Panc1 (cell line): ENCODE measurements at regions not wholly inside any gene's neighbourhood (a gene's known extent, or its start where the extent isn't known, plus 50 kb on each side); places are given as distances from the start of the nearest gene placed in this dataset.
A peak's percentile ranks its signal among the peaks of the same experiment; 100 is the strongest.

Source experiments
- ATAC-seq: fragments of 200-7000 bp; cut with Tn5 transposase; 2 replicates; pipeline ENCODE4 v1.9.1; 2020; ENCODE audit warnings: mild to moderate bottlenecking, moderate library complexity
- BruUV-seq: library from RNA; stranded (reverse); fragments of 400-500 nt; replicated peaks from 2 replicates; lab custom pipeline; 2021; lab: Mats Ljungman, UMichigan
- CTCF ChIA-PET: fragments of 300-600 bp; sonication (Branson Sonifier 250); formaldehyde crosslinking; loops from one replicate; lab custom pipeline; 2022; ENCODE audit warnings: antibody characterized with exemption; lab: Charles Lee
- POLR2A ChIA-PET: fragments of 300-600 bp; sonication (Branson Sonifier 250); formaldehyde crosslinking; loops from one replicate; lab custom pipeline; 2022; ENCODE audit warnings: antibody characterized with exemption; lab: Charles Lee
- DNase-seq: peaks from one replicate; pipeline ENCODE4 v3.0.0-alpha.2; 2010; ENCODE audit warnings: low read depth, low spot score
- H3K27ac ChIP-seq: 2 replicates; pipeline ENCODE4 v1.5.1; 2011; ENCODE audit warnings: mild to moderate bottlenecking, low read length, inconsistent platforms
- H3K27me3 ChIP-seq: fragments of 200-500 bp; sonication (Bioruptor generic); 2 replicates; pipeline ENCODE4 v1.6.0; 2014; ENCODE audit warnings: low read length, inconsistent platforms; ENCODE audit not compliant: control insufficient read depth, insufficient read depth
- H3K36me3 ChIP-seq: fragments of 200-500 bp; sonication (Bioruptor generic); 2 replicates; pipeline ENCODE4 v1.5.1; 2014; ENCODE audit warnings: inconsistent platforms, mild to moderate bottlenecking, low read length, moderate library complexity; ENCODE audit not compliant: control insufficient read depth, insufficient read depth
- H3K4me1 ChIP-seq: 2 replicates; pipeline ENCODE4 v1.5.1; 2011; ENCODE audit warnings: inconsistent platforms, mild to moderate bottlenecking, low read length, moderate library complexity; ENCODE audit not compliant: control insufficient read depth, insufficient read depth
- H3K4me3 ChIP-seq, 2 experiments: 2 replicates each; pipeline ENCODE4 v1.5.1; 2011 to 2012; ENCODE audit warnings: low read depth in 2 of 2, low read length in 2 of 2, mild to moderate bottlenecking in 2 of 2, inconsistent platforms in 1 of 2, moderate library complexity in 1 of 2
- H3K9me3 ChIP-seq: fragments of 200-500 bp; sonication (Bioruptor generic); 2 replicates; pipeline ENCODE4 v1.5.1; 2014; ENCODE audit warnings: low read depth, mild to moderate bottlenecking, inconsistent platforms, low read length, moderate library complexity; ENCODE audit not compliant: control insufficient read depth, insufficient read depth
- POLR2AphosphoS5 ChIP-seq: IDR thresholded peaks from 2 replicates; pipeline ENCODE4 v1.6.1; 2012; ENCODE audit warnings: mild to moderate bottlenecking, low read depth, low read length, moderate library complexity
- SIN3A ChIP-seq: IDR thresholded peaks from 2 replicates; pipeline ENCODE4 v1.6.1; 2012; ENCODE audit warnings: low read depth, mild to moderate bottlenecking, low read length, moderate library complexity, borderline replicate concordance; ENCODE audit not compliant: insufficient read depth
- TCF7L2 ChIP-seq: IDR thresholded peaks from 2 replicates; pipeline ENCODE4 v1.6.1; 2011; ENCODE audit warnings: mild to moderate bottlenecking, low read depth, low read length, inconsistent platforms
- in situ Hi-C: cut with HindIII; loops from 2 replicates; pipeline ENCODE4 v1.10.0; 2016; ENCODE audit warnings: low sequenced_read_pairs, low pct_unique_long_range_greater_than_20kb
- intact Hi-C: fragments of 100-400 bp; cut with micrococcal nuclease; formaldehyde crosslinking; loops from one replicate; pipeline ENCODE4 v1.10.0; 2022; ENCODE audit not compliant: unreplicated experiment
- TF ChIP-seq, protein P1 (sequence below), 2 experiments: IDR thresholded peaks; 2 replicates each; pipeline ENCODE4 v1.6.1; 2011 to 2012; ENCODE audit warnings: low read depth in 2 of 2, control low read depth in 1 of 2, low read length in 1 of 2, mild to moderate bottlenecking in 1 of 2, moderate library complexity in 1 of 2; ENCODE audit not compliant: insufficient read depth in 1 of 2
- TF ChIP-seq, protein P2 (sequence below): fragments of 450-650 bp; IDR thresholded peaks from 2 replicates; pipeline ENCODE4 v1.5.1; 2017; ENCODE audit warnings: mild to moderate bottlenecking

DNA sequence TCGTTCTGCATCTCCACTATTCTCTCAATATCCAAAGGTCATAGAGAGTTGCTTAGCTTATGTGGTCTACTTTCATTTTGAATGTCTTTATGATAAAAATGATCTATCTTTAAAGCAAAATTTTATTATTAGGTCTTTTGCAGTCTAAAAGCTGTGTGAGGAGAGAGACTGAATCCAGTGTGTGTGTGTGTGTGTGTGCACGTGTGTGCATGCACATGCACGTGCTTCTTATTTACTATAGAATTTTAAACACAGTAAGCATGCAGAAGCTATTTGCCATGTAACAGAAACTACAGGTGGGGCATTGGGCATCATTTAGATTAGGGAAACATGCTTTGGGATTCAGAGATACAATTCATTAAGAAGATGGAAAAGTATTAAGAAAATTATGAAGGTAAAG lies 136.0 kb upstream of the SPRY2 start:
- no peak overlapping the region for H3K4me3 ChIP-seq
- peaks cover 6% of the 10 kb centered on the region; the same call in 1 of the 2 replicates for H3K4me1 ChIP-seq
- in situ Hi-C loops (no loop called here), intact Hi-C loops (no loop called here)
- no peak for ATAC-seq
- no peaks in the 10 kb centered on the region for H3K27me3 ChIP-seq
- no TSS peak for BruUV-seq
- H3K9me3 ChIP-seq: no peaks in the 10 kb centered on the region
- CTCF ChIA-PET: no interaction called here
- DNase-seq: no peak
- TF ChIP-seq SIN3A: no peak
- TF ChIP-seq, protein P1, sequence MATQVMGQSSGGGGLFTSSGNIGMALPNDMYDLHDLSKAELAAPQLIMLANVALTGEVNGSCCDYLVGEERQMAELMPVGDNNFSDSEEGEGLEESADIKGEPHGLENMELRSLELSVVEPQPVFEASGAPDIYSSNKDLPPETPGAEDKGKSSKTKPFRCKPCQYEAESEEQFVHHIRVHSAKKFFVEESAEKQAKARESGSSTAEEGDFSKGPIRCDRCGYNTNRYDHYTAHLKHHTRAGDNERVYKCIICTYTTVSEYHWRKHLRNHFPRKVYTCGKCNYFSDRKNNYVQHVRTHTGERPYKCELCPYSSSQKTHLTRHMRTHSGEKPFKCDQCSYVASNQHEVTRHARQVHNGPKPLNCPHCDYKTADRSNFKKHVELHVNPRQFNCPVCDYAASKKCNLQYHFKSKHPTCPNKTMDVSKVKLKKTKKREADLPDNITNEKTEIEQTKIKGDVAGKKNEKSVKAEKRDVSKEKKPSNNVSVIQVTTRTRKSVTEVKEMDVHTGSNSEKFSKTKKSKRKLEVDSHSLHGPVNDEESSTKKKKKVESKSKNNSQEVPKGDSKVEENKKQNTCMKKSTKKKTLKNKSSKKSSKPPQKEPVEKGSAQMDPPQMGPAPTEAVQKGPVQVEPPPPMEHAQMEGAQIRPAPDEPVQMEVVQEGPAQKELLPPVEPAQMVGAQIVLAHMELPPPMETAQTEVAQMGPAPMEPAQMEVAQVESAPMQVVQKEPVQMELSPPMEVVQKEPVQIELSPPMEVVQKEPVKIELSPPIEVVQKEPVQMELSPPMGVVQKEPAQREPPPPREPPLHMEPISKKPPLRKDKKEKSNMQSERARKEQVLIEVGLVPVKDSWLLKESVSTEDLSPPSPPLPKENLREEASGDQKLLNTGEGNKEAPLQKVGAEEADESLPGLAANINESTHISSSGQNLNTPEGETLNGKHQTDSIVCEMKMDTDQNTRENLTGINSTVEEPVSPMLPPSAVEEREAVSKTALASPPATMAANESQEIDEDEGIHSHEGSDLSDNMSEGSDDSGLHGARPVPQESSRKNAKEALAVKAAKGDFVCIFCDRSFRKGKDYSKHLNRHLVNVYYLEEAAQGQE (IDR thresholded peaks at IDR 0.05; ENCODE audit: insufficient read depth in 1 of 2, low read depth in 2 of 2, low read length in 1 of 2): no peak
- TF ChIP-seq, protein P2, sequence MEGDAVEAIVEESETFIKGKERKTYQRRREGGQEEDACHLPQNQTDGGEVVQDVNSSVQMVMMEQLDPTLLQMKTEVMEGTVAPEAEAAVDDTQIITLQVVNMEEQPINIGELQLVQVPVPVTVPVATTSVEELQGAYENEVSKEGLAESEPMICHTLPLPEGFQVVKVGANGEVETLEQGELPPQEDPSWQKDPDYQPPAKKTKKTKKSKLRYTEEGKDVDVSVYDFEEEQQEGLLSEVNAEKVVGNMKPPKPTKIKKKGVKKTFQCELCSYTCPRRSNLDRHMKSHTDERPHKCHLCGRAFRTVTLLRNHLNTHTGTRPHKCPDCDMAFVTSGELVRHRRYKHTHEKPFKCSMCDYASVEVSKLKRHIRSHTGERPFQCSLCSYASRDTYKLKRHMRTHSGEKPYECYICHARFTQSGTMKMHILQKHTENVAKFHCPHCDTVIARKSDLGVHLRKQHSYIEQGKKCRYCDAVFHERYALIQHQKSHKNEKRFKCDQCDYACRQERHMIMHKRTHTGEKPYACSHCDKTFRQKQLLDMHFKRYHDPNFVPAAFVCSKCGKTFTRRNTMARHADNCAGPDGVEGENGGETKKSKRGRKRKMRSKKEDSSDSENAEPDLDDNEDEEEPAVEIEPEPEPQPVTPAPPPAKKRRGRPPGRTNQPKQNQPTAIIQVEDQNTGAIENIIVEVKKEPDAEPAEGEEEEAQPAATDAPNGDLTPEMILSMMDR: no peak
- TF ChIP-seq POLR2AphosphoS5: no peak
- TF ChIP-seq TCF7L2: no peak
- H3K36me3 ChIP-seq: no peaks in the 10 kb centered on the region
- POLR2A ChIA-PET: no interaction called here
- H3K27ac ChIP-seq: no peak overlapping the region

DNA sequence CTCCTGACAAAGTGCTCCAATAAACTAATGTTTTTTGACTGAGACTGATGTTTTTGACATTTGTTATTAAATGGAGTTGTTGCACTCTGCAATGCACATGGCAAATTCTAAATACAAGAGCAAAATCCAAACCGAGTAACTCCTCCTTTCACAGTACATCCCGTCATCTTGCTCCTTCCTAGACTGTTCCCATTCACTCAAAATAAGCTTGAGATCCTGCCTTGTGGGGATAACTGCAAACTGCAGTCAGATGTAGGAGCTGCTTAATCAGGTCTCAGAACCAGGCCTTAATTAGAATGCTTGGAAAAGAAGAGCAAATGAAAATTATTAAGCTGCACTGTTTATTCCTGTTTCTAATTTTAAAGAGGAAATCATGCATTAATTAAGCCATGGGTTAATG lies 134.8 kb upstream of the SPRY2 start:
- Histone ChIP-seq H3K27ac (peak overlapping the region; percentile 17; the same call in 1 of the 2 replicates), H3K9me3 (no peaks in the 10 kb centered on the region), H3K36me3 (no peaks in the 10 kb centered on the region), H3K27me3 (no peaks in the 10 kb centered on the region), H3K4me1 (peaks cover 6% of the 10 kb centered on the region; the same call in 1 of the 2 replicates), H3K4me3 (no peak overlapping the region)
- CTCF ChIA-PET: no interaction called here
- TF ChIP-seq TCF7L2: no peak
- TF ChIP-seq, protein P1 (IDR thresholded peaks at IDR 0.05; ENCODE audit: insufficient read depth in 1 of 2, low read depth in 2 of 2, low read length in 1 of 2): no peak
- no peak for TF ChIP-seq POLR2AphosphoS5
- TF ChIP-seq, protein P2: no peak
- TF ChIP-seq SIN3A: no peak
- no TSS peak for BruUV-seq
- in situ Hi-C loops: no loop called here
- no peak for ATAC-seq
- intact Hi-C loops: no loop called here
- POLR2A ChIA-PET: no interaction called here
- DNase-seq: no peak
